ENCODE measurements at regions not wholly inside any gene's neighbourhood (a gene's known extent, or its start where the extent isn't known, plus 50 kb on each side); places are given as distances from the start of the nearest gene placed in this dataset.

GRCh38 chr5:60362158-60362557 is 337.8 kb downstream of the DEPDC1B start:
- TF ChIP-seq EZH2 (IDR thresholded peaks at IDR 0.05; ENCODE audit: insufficient read depth, poor library complexity, severe bottlenecking) (no peak), EZH2phosphoT487 (IDR thresholded peaks at IDR 0.05; ENCODE audit: insufficient read depth, low read depth) (no peak)
- Histone ChIP-seq H3K4me2 (ENCODE audit: unreplicated experiment) (no peak overlapping the region), H3K9ac (no peak overlapping the region), H2AFZ (no peak overlapping the region), H3K27ac (no peak overlapping the region), H3K4me3 (no peak overlapping the region), H3F3A (ENCODE audit: insufficient read depth) (no peaks in the 10 kb centered on the region), H3K9me3 (ENCODE audit: low read depth) (no peaks in the 10 kb centered on the region), H3K79me2 (ENCODE audit: insufficient read depth) (no peaks in the 10 kb centered on the region), H4K20me1 (ENCODE audit: insufficient read depth) (no peaks in the 10 kb centered on the region), H3K4me1 (ENCODE audit: insufficient read depth) (no peaks in the 10 kb centered on the region), H3K27me3 (replicated peaks; ENCODE audit: insufficient read depth) (no peaks in the 10 kb centered on the region), H3K9me2 (ENCODE audit: insufficient read depth) (no peaks in the 10 kb centered on the region), H3K36me3 (ENCODE audit: low read depth) (no peaks in the 10 kb centered on the region)
- DNase-seq: peak; percentile 24
- in situ Hi-C loops (cut with MboI): no loop called here

DNA sequence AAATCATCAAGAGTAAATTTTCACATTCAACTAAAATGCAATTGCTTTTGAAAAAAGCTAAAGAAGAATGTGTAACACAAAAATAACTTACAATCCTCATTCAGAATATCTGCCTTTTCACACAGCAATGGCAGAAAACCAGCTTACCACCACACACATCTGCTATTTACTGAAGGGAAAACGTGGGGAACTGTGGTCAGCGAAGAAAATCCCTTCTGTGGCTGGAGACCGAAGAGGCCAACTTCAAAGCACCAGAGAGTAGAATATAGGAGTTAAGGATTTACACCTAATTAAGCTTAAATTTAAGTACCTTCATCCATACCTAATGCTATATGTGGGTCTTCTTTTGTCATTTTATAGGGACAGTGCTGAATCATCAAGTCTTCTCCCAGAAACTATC is 339.6 kb downstream of the DEPDC1B start:
- no peak overlapping the region for H3K9ac ChIP-seq
- WGBS, 2 experiments (ENCODE audit: low coverage in 1 of 2, low lambda C conversion rate in 2 of 2, missing lambda C conversion rate in 2 of 2): 65 to 70% methylated on average over 3 of the region's 3 CpGs
- in situ Hi-C loops (cut with MboI): no loop called here
- DNase-seq: no peak
- H3K36me3 ChIP-seq (ENCODE audit: low read depth): no peaks in the 10 kb centered on the region
- H3K27me3 ChIP-seq (replicated peaks; ENCODE audit: insufficient read depth): no peaks in the 10 kb centered on the region
- no peaks in the 10 kb centered on the region for H3K9me3 ChIP-seq (ENCODE audit: low read depth)
- H3K4me1 ChIP-seq (ENCODE audit: insufficient read depth): no peaks in the 10 kb centered on the region
- H3F3A ChIP-seq (ENCODE audit: insufficient read depth): no peaks in the 10 kb centered on the region
- H3K9me2 ChIP-seq (ENCODE audit: insufficient read depth): no peaks in the 10 kb centered on the region
- no peak overlapping the region for H3K4me3 ChIP-seq
- no peak overlapping the region for H2AFZ ChIP-seq
- H3K27ac ChIP-seq: no peak overlapping the region
- H3K4me2 ChIP-seq (ENCODE audit: unreplicated experiment): no peak overlapping the region
- H3K79me2 ChIP-seq (ENCODE audit: insufficient read depth): no peaks in the 10 kb centered on the region
- no peak for TF ChIP-seq EZH2phosphoT487 (IDR thresholded peaks at IDR 0.05; ENCODE audit: insufficient read depth, low read depth)
- no peak for TF ChIP-seq EZH2 (IDR thresholded peaks at IDR 0.05; ENCODE audit: insufficient read depth, poor library complexity, severe bottlenecking)
- no peaks in the 10 kb centered on the region for H4K20me1 ChIP-seq (ENCODE audit: insufficient read depth)

DNA sequence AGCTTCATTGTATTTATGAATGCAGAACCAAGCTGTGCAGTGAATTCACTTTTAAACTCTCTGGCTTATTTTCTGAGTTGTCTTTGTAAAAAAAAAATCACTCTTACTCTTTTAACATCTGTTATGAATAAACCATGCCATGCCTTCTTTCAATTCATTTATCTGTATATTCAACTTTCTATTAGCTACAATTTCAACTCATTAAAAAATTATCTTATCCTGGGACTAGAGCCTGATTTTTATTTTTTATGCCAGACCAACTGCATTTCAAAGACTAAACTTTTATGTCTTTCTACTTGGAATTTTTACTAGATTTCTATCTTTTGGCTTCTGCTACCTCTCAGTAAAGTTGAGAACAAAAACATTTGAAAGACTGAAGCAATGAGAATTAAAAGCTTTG is 342.7 kb downstream of the DEPDC1B start:
- Histone ChIP-seq H3F3A (ENCODE audit: insufficient read depth) (no peaks in the 10 kb centered on the region), H3K9me2 (ENCODE audit: insufficient read depth) (no peaks in the 10 kb centered on the region), H3K27ac (no peak overlapping the region), H3K36me3 (ENCODE audit: low read depth) (no peaks in the 10 kb centered on the region), H2AFZ (no peak overlapping the region), H3K79me2 (ENCODE audit: insufficient read depth) (no peaks in the 10 kb centered on the region), H3K9ac (no peak overlapping the region), H3K27me3 (replicated peaks; ENCODE audit: insufficient read depth) (peaks cover 9% of the 10 kb centered on the region; the same call in 1 of the 2 replicates), H3K4me3 (no peak overlapping the region), H3K9me3 (ENCODE audit: low read depth) (no peaks in the 10 kb centered on the region), H3K4me2 (ENCODE audit: unreplicated experiment) (no peak overlapping the region), H4K20me1 (ENCODE audit: insufficient read depth) (no peaks in the 10 kb centered on the region), H3K4me1 (ENCODE audit: insufficient read depth) (no peaks in the 10 kb centered on the region)
- TF ChIP-seq EZH2 (IDR thresholded peaks at IDR 0.05; ENCODE audit: insufficient read depth, poor library complexity, severe bottlenecking) (no peak), EZH2phosphoT487 (IDR thresholded peaks at IDR 0.05; ENCODE audit: insufficient read depth, low read depth) (no peak)
- DNase-seq: no peak
- in situ Hi-C loops (cut with MboI): no loop called here

- H3F3A ChIP-seq (ENCODE audit: insufficient read depth): no peaks in the 10 kb centered on the region
- H3K27me3 ChIP-seq (replicated peaks; ENCODE audit: insufficient read depth): peaks cover 9% of the 10 kb centered on the region; the same call in 1 of the 2 replicates
- no peak overlapping the region for H3K27ac ChIP-seq
- no peaks in the 10 kb centered on the region for H3K9me2 ChIP-seq (ENCODE audit: insufficient read depth)
- no peak overlapping the region for H3K4me3 ChIP-seq
- no peak overlapping the region for H2AFZ ChIP-seq
- no peak for TF ChIP-seq EZH2 (IDR thresholded peaks at IDR 0.05; ENCODE audit: insufficient read depth, poor library complexity, severe bottlenecking)
- no peak for TF ChIP-seq EZH2phosphoT487 (IDR thresholded peaks at IDR 0.05; ENCODE audit: insufficient read depth, low read depth)
- in situ Hi-C loops (cut with MboI): no loop called here
- 10 to 13% methylated on average over 2 of the region's 2 CpGs for WGBS, 2 experiments (ENCODE audit: low coverage in 1 of 2, low lambda C conversion rate in 2 of 2, missing lambda C conversion rate in 2 of 2)
- DNase-seq: no peak
- no peaks in the 10 kb centered on the region for H3K4me1 ChIP-seq (ENCODE audit: insufficient read depth)
- no peaks in the 10 kb centered on the region for H3K79me2 ChIP-seq (ENCODE audit: insufficient read depth)
- no peaks in the 10 kb centered on the region for H4K20me1 ChIP-seq (ENCODE audit: insufficient read depth)
- no peaks in the 10 kb centered on the region for H3K36me3 ChIP-seq (ENCODE audit: low read depth)
- no peak overlapping the region for H3K9ac ChIP-seq
- no peak overlapping the region for H3K4me2 ChIP-seq (ENCODE audit: unreplicated experiment)
- H3K9me3 ChIP-seq (ENCODE audit: low read depth): no peaks in the 10 kb centered on the region
Observed at GRCh38 chr5:60356745-60357144, 343.2 kb downstream of the DEPDC1B start.

DNA sequence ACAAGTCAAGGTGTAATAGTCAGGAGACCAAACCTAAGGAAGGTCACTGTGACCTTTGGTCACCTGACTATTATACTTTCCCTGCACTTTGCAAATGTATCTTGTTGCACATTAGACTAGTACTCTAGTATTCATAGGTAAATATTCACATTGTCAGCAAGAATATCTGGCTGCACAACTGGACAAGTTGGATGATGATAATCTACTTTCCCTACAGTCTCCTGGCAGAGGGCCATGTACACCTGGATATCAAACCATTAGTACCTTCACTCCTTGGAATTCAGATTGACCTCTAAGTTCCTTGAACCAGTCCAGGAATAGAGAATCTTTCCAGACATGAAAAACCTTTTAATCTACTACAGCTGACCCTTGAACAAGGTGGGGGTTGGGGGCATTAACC is 344.8 kb downstream of the DEPDC1B start:
- Histone ChIP-seq H3K79me2 (ENCODE audit: insufficient read depth) (no peaks in the 10 kb centered on the region), H3K9me3 (ENCODE audit: low read depth) (no peaks in the 10 kb centered on the region), H3F3A (ENCODE audit: insufficient read depth) (no peaks in the 10 kb centered on the region), H3K4me3 (no peak overlapping the region), H3K4me1 (ENCODE audit: insufficient read depth) (no peaks in the 10 kb centered on the region), H3K4me2 (ENCODE audit: unreplicated experiment) (no peak overlapping the region), H2AFZ (no peak overlapping the region), H3K27ac (no peak overlapping the region), H3K27me3 (replicated peaks; ENCODE audit: insufficient read depth) (peaks cover 9% of the 10 kb centered on the region; the same call in 1 of the 2 replicates), H3K9ac (no peak overlapping the region), H3K36me3 (ENCODE audit: low read depth) (no peaks in the 10 kb centered on the region), H3K9me2 (ENCODE audit: insufficient read depth) (no peaks in the 10 kb centered on the region), H4K20me1 (ENCODE audit: insufficient read depth) (no peaks in the 10 kb centered on the region)
- TF ChIP-seq EZH2phosphoT487 (IDR thresholded peaks at IDR 0.05; ENCODE audit: insufficient read depth, low read depth) (no peak), EZH2 (IDR thresholded peaks at IDR 0.05; ENCODE audit: insufficient read depth, poor library complexity, severe bottlenecking) (no peak)
- in situ Hi-C loops (cut with MboI): no loop called here
- no peak for DNase-seq

Measured in GM23248 (cell line).